GM10266 (cell line): ENCODE measurements at regions not wholly inside any gene's neighbourhood (a gene's known extent, or its start where the extent isn't known, plus 50 kb on each side); places are given as distances from the start of the nearest gene placed in this dataset.

Experiments used
- DNase-seq: peaks from one replicate; pipeline ENCODE4 v3.0.0; 2012; ENCODE audit errors: extremely low spot score
- TF ChIP-seq, protein P1 (sequence below): IDR thresholded peaks from 2 replicates; pipeline ENCODE4 v1.5.1; 2012; ENCODE audit warnings: mild to moderate bottlenecking, low read depth; ENCODE audit not compliant: control insufficient read depth, insufficient read depth; ENCODE audit errors: missing control alignments

DNA sequence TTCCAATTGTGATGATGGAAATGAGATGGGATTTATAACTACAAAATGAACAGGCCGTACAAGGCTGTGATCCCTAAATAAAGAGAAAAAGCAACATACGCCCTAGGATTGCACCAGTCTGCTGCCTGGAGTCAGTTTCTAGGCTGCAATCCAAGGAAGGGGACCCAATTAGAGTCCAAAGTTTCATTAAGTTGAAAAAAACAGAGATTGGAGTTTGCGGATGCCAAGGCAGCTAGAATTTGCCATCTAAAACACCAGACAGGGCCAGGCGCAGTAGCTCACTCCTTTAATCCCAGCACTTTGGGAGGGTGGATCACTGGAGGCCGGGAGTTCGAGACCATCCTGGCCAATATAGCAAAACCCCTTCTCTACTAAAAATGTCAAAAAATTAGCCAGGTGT is 661.0 kb downstream of the RPS29 start:
- DNase-seq, result no peak
- TF ChIP-seq, protein P1, sequence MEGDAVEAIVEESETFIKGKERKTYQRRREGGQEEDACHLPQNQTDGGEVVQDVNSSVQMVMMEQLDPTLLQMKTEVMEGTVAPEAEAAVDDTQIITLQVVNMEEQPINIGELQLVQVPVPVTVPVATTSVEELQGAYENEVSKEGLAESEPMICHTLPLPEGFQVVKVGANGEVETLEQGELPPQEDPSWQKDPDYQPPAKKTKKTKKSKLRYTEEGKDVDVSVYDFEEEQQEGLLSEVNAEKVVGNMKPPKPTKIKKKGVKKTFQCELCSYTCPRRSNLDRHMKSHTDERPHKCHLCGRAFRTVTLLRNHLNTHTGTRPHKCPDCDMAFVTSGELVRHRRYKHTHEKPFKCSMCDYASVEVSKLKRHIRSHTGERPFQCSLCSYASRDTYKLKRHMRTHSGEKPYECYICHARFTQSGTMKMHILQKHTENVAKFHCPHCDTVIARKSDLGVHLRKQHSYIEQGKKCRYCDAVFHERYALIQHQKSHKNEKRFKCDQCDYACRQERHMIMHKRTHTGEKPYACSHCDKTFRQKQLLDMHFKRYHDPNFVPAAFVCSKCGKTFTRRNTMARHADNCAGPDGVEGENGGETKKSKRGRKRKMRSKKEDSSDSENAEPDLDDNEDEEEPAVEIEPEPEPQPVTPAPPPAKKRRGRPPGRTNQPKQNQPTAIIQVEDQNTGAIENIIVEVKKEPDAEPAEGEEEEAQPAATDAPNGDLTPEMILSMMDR, result no peak

DNA sequence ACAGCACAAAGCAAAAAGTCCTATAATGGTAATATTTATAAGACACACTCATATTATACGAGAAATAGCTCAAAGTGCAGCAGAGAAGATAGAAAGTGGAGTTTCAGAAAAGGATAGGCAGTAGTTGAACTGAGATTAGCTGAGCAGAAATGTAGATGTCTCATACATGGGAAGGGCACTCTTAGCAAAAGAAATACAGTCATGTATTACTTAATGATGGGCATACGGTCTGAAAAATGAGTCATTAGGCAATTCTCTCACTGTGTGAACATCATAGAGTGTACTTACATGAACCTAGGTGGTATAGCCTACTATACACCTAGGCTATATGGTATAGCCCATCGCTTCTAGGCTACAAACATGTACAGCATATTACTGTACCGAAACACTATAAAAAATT is 671.3 kb downstream of the RPS29 start:
- TF ChIP-seq, protein P1, result no peak

DNA sequence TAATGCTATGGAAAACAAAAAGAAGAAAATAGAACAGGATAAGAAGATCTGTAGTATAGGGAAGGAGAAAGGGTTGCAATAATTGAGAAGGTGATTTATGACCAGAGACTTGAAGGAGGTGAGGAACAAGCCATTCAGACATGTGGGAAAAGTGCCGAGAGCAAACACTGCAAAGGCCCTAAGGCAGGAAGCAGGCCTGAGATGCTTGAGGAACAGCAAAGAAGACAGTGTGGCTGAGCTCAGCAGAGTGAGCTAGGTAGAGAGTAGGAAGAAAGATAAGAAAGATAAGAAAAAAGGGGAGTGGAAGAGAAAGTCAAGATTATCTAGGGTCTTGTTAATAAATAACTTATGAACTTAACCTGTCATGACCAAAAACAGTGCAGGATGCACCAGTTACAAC is 671.8 kb downstream of the RPS29 start:
- TF ChIP-seq, protein P1, result no peak
- DNase-seq, result no peak

More for the DNA sequence above, 671.3 kb downstream of the RPS29 start:
- no peak for DNase-seq

DNA sequence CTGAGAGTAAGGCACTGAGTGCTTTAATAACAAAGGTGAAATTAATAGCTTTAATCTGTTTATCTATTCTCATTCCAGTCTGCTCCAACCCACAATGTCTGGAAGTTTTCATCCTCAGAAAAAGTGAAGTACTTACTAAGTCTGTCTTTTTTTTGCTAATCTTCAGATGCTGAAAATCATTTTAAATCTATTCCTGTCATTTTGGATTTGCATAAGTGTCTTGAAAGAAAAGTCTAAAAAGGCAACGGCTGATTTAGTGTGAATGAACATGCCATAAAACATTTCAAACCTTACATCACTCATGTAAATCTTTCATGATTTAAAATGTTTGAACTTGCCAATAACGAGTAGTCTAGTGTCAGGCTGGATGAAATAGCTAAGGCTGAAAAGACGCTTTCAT is 685.6 kb downstream of the RPS29 start:
- TF ChIP-seq, protein P1, result no peak
- no peak for DNase-seq

DNA sequence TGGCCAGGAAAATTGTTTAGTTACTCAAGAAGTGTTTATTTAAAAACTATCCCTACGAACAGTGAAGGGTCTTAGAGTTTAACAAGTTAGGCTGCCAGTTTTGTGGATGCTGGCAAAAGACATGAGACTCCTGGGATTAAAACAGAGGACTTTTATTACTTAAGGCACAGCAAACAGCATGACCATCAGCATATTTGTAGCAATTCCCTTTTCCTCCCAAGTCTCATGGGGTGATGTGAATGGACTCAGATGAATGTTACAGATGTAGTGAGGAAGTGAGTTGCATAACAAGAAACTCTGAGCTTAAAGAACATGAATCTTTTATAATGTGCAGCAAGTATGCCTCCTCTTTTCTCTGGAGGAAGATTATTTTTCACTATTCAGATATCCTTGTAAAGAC is 695.8 kb downstream of the RPS29 start:
- TF ChIP-seq, protein P1, result no peak

DNA sequence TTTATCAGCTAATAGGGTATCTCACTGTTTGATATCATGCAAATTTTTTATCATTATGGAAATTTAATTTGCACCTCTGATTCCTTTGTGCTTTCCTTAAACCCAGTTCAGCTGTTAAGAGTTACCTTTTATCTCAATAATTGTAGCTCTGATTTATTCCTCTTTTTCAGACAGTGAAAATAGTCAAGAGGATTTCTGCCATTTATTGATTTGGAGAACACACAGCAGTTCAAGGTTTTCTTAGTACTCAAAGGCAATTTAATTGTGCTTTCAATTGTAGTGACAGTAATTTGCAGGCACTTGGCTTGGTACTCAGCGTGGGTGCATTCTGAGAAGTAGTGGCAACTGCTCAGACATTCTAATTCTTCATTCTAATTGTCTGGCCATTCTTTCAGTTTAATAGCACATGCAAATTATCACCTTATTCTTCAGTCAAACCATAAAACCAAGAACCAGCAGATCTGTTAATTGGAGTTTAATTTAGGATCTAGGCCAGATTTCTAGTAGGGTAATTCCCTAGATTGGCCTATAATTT is 709.3 kb downstream of the RPS29 start:
- no peak for DNase-seq
- TF ChIP-seq, protein P1, result no peak

More for the DNA sequence above, 695.8 kb downstream of the RPS29 start:
- DNase-seq, result no peak

DNA sequence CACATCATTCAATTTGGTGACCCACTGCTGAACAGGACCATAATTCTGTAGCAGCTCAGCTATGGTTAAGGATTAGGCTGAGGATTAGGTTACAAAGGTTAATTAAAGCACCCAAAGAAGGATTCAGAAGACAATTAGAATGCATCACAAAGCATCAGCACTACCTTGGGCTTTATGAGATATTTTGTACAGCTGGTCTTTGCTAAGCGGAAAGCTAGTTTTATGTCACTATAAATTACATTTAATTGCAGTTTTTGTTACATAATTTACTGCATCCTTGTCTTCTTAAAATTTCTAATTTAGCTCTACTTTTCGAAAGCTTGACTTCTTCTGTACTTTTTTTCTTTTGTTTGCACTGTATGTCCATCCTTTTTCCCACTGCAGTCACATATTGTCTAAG is 711.5 kb downstream of the RPS29 start:
- DNase-seq, result no peak
- TF ChIP-seq, protein P1, result no peak
